NCI-H1092 treated with DMSO at 0.1 percent for 48 hours (cell line): ENCODE measurements at regions not wholly inside any gene's neighbourhood (a gene's known extent, or its start where the extent isn't known, plus 50 kb on each side); places are given as distances from the start of the nearest gene placed in this dataset.

Experiments
- DNase-seq: peaks from one replicate; lab custom pipeline; 2025; lab: John Stamatoyannopoulos, UW

GRCh38 chr15:81774309-81774708, 271.5 kb downstream of the MEX3B start:
- no peak for DNase-seq

- DNase-seq, result no peak
Measured at GRCh38 chr15:81768773-81769172, 277.0 kb downstream of the MEX3B start.

GRCh38 chr15:81766829-81767475, 278.9 kb downstream of the MEX3B start:
- no peak for DNase-seq

- no peak for DNase-seq
Measured at GRCh38 chr15:81765816-81766215, 280.0 kb downstream of the MEX3B start.

- DNase-seq, result no peak
Measured at GRCh38 chr15:81763304-81763703, 282.5 kb downstream of the MEX3B start.

- DNase-seq, result no peak
Measured at GRCh38 chr15:81760686-81761085, 285.1 kb downstream of the MEX3B start.

- no peak for DNase-seq
Measured at GRCh38 chr15:81758818-81759284, 287.0 kb downstream of the MEX3B start.

- DNase-seq, result no peak
Measured at GRCh38 chr15:81755626-81756025, 290.2 kb downstream of the MEX3B start.

- DNase-seq, result no peak
Measured at GRCh38 chr15:81754078-81754477, 291.7 kb downstream of the MEX3B start.

- peak; percentile 77 for DNase-seq
Measured at GRCh38 chr15:81752974-81753373, 292.8 kb downstream of the MEX3B start.

GRCh38 chr15:81752546-81752942, 293.3 kb downstream of the MEX3B start:
- DNase-seq, result peak; percentile 96

- peak; percentile 76 for DNase-seq
Measured at GRCh38 chr15:81751816-81752545, 293.8 kb downstream of the MEX3B start.

- DNase-seq, result no peak
Measured at GRCh38 chr15:81751256-81751655, 294.6 kb downstream of the MEX3B start.

- DNase-seq, result peak; percentile 39
Measured at GRCh38 chr15:81749716-81750375, 296.0 kb downstream of the MEX3B start.

- DNase-seq, result no peak
Measured at GRCh38 chr15:81747482-81747881, 298.3 kb downstream of the MEX3B start.

- no peak for DNase-seq
Measured at GRCh38 chr15:81747026-81747425, 298.8 kb downstream of the MEX3B start.

GRCh38 chr15:81744364-81744763, 301.5 kb downstream of the MEX3B start:
- DNase-seq, result no peak

- DNase-seq, result no peak
Measured at GRCh38 chr15:81740416-81740815, 305.4 kb downstream of the MEX3B start.

GRCh38 chr15:81729340-81729739, 316.5 kb downstream of the MEX3B start:
- DNase-seq, result no peak

GRCh38 chr15:81728726-81729125, 317.1 kb downstream of the MEX3B start:
- DNase-seq, result no peak

GRCh38 chr15:81725590-81725989, 320.2 kb downstream of the MEX3B start:
- DNase-seq, result no peak

GRCh38 chr15:81724536-81724935, 321.3 kb downstream of the MEX3B start:
- no peak for DNase-seq

- no peak for DNase-seq
Measured at GRCh38 chr15:81723701-81724100, 322.1 kb downstream of the MEX3B start.
